GM12878 (cell line): ENCODE measurements at regions not wholly inside any gene's neighbourhood (a gene's known extent, or its start where the extent isn't known, plus 50 kb on each side); places are given as distances from the start of the nearest gene placed in this dataset.

Experiments
- ATAC-seq: fragments of 200-7000 bp; cut with Tn5 transposase; 3 replicates; pipeline ENCODE4 v1.9.1; 2020; ENCODE audit warnings: mild to moderate bottlenecking, moderate library complexity
- BruUV-seq: library from RNA; stranded (reverse); fragments of 400-500 nt; replicated peaks from 2 replicates; lab custom pipeline; 2021; lab: Mats Ljungman, UMichigan
- CTCF ChIA-PET: fragments of 300-600 bp; sonication (Branson Sonifier 250); formaldehyde crosslinking; extraction: SDS; loops from one replicate; lab custom pipeline; 2021; ENCODE audit warnings: inconsistent platforms; lab: Yijun Ruan, JAX
- POLR2A ChIA-PET: fragments of 350-600 bp; formaldehyde crosslinking; extraction: SDS; loops from one replicate; lab custom pipeline; 2021; ENCODE audit warnings: inconsistent platforms; lab: Charles Lee
- RAD21 ChIA-PET: fragments of 300-600 bp; sonication (Branson Sonifier 250); formaldehyde crosslinking; loops from one replicate; lab custom pipeline; 2023; ENCODE audit warnings: antibody characterized with exemption; ENCODE audit not compliant: unreplicated experiment; lab: Charles Lee
- SMC1A ChIA-PET: fragments of 300-600 bp; sonication (Branson Sonifier 250); formaldehyde crosslinking; loops from one replicate; lab custom pipeline; 2023; ENCODE audit not compliant: unreplicated experiment, uncharacterized antibody; lab: Charles Lee
- DNase-seq: peaks from one replicate; pipeline ENCODE4 v3.0.0-alpha.2; 2011; ENCODE audit warnings: low read depth, low spot score
- FAIRE-seq: peaks from 3 replicates; lab custom pipeline; 2011; peaks lifted over from hg19 to GRCh38; lab: Jason Lieb, UNC
- H2AFZ ChIP-seq: 2 replicates; pipeline ENCODE4 v1.6.0; 2011; ENCODE audit warnings: low read depth, low read length, control low read depth; ENCODE audit not compliant: control insufficient read depth
- H3K27ac ChIP-seq: 2 replicates; pipeline ENCODE4 v1.5.1; 2011; ENCODE audit warnings: control low read depth; ENCODE audit not compliant: control insufficient read depth, insufficient read depth
- H3K27me3 ChIP-seq, 2 experiments: replicated peaks in 1 of 2; 2 replicates each; pipeline versions ENCODE4 v1.6.0 to v1.6.1; 2011; ENCODE audit warnings: low read length in 1 of 2; ENCODE audit not compliant: control insufficient read depth in 2 of 2, insufficient read depth in 2 of 2
- H3K36me3 ChIP-seq, 2 experiments: 2 replicates each; pipeline ENCODE4 v1.5.1; 2011; ENCODE audit warnings: low read length in 1 of 2; ENCODE audit not compliant: control insufficient read depth in 2 of 2, insufficient read depth in 2 of 2
- H3K4me1 ChIP-seq: 2 replicates; pipeline ENCODE4 v1.6.1; 2011; ENCODE audit warnings: mild to moderate bottlenecking, low read length, moderate library complexity, mixed read lengths; ENCODE audit not compliant: control insufficient read depth, insufficient read depth
- H3K4me2 ChIP-seq: 2 replicates; pipeline ENCODE4 v1.6.0; 2011; ENCODE audit warnings: control low read depth; ENCODE audit not compliant: control insufficient read depth, insufficient read depth
- H3K4me3 ChIP-seq: fragments of 200-600 bp; sonication (generic); 2 replicates; pipeline ENCODE4 v1.5.1; 2016
- H3K79me2 ChIP-seq: 2 replicates; pipeline ENCODE4 v1.6.0; 2011; ENCODE audit warnings: low read length; ENCODE audit not compliant: control insufficient read depth, insufficient read depth
- H3K9ac ChIP-seq: 2 replicates; pipeline ENCODE4 v1.8.0; 2011; ENCODE audit warnings: low read length, control low read depth, mixed read lengths; ENCODE audit not compliant: control insufficient read depth, insufficient read depth
- H3K9me3 ChIP-seq: replicated peaks from 3 replicates; pipeline ENCODE4 v1.5.1; 2011; ENCODE audit warnings: mild to moderate bottlenecking, low read length; ENCODE audit not compliant: control insufficient read depth, insufficient read depth
- H4K20me1 ChIP-seq: 2 replicates; pipeline ENCODE4 v1.6.0; 2011; ENCODE audit not compliant: control insufficient read depth, insufficient read depth
- EED ChIP-seq: sonication (generic); IDR thresholded peaks from 2 replicates; pipeline ENCODE4 v1.6.1; 2016; ENCODE audit warnings: antibody characterized with exemption, low read depth
- MTA2 ChIP-seq: fragments of 450-650 bp; IDR thresholded peaks from 2 replicates; pipeline ENCODE4 v1.6.1; 2016; ENCODE audit warnings: low read depth, mild to moderate bottlenecking, moderate library complexity
- RAD21 ChIP-seq: IDR thresholded peaks from 2 replicates; pipeline ENCODE4 v1.6.1; 2011; ENCODE audit warnings: mild to moderate bottlenecking, low read depth, low read length, moderate library complexity; ENCODE audit not compliant: insufficient read depth
- ZNF217 ChIP-seq: fragments of 450-650 bp; IDR thresholded peaks from 2 replicates; pipeline ENCODE4 v1.6.1; 2017; ENCODE audit warnings: antibody characterized with exemption, mild to moderate bottlenecking
- ZNF384 ChIP-seq: IDR thresholded peaks from 2 replicates; pipeline ENCODE4 v1.6.1; 2012; ENCODE audit warnings: low read depth, mild to moderate bottlenecking, low read length, improper control_type of control experiment, borderline replicate concordance
- WGBS: methylation state at CpG from one replicate; pipeline ENCODE4 v1.1.6; 2016; ENCODE audit warnings: low lambda C conversion rate; ENCODE audit not compliant: insufficient replicate concordance, insufficient coverage; ENCODE audit errors: missing lambda C conversion rate; 5-methylcytosine and 5-hydroxymethylcytosine counted together
- in situ Hi-C: fragments of 300-500 bp; cut with MboI; formaldehyde crosslinking; loops from 9 replicates; pipeline ENCODE4 v1.14.3; 2018; ENCODE audit warnings: mixed read lengths
- intact Hi-C: fragments of 100-400 bp; cut with micrococcal nuclease; formaldehyde crosslinking; loops from one replicate; pipeline ENCODE4 v1.14.2; 2022; ENCODE audit not compliant: unreplicated experiment
- TF ChIP-seq, protein P1 (sequence below): fragments of 150-350 bp; IDR thresholded peaks from 2 replicates; pipeline ENCODE4 v1.6.1; 2016; ENCODE audit warnings: low read depth, low read length
- TF ChIP-seq, protein P2 (sequence below): IDR thresholded peaks from 2 replicates; pipeline ENCODE4 v1.6.1; 2011; ENCODE audit warnings: mild to moderate bottlenecking, low read depth, low read length, moderate library complexity; ENCODE audit not compliant: insufficient replicate concordance
- TF ChIP-seq, protein P3 (sequence below): fragments of 450-650 bp; IDR thresholded peaks from 2 replicates; pipeline ENCODE4 v1.6.1; 2017; ENCODE audit warnings: borderline replicate concordance
- TF ChIP-seq, protein P4 (sequence below): fragments of 450-650 bp; IDR thresholded peaks from 2 replicates; pipeline ENCODE4 v1.6.1; 2017; ENCODE audit warnings: mild to moderate bottlenecking, moderate library complexity

DNA sequence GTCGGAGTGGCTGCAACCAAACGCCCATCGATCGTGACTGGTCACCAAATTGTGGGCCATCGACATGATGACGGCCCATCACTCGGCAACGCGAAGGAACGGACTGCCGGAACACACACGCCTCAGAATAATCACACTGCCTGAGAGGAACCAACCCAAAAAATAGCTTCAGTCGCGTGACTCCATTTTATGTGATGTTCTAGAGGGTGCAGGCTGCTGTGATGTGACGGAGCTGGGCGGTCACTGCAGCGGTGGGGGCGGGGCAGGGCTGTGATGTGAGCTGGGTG lies 174.6 kb downstream of the CTTN start:
- Histone ChIP-seq H3K4me2 (no peak overlapping the region), H3K79me2 (no peaks in the 10 kb centered on the region), H3K9ac (no peak overlapping the region), H4K20me1 (no peaks in the 10 kb centered on the region), H3K4me1 (no peaks in the 10 kb centered on the region), H3K27ac (no peak overlapping the region), H3K27me3 (no peaks in the 10 kb centered on the region), H3K36me3 (no peaks in the 10 kb centered on the region), H3K4me3 (no peak overlapping the region), H2AFZ (no peak overlapping the region), H3K9me3 (no peaks in the 10 kb centered on the region)
- in situ Hi-C loops (no loop called here), intact Hi-C loops (no loop called here)
- FAIRE-seq (no peak), ATAC-seq (no peak), DNase-seq (no peak)
- CTCF ChIA-PET = no interaction called here
- WGBS = 74% methylated on average over 14 of the region's 18 CpGs
- BruUV-seq = no TSS peak
- RAD21 ChIA-PET = no interaction called here
- POLR2A ChIA-PET = no interaction called here
- TF ChIP-seq RAD21 = no peak
- no peak for TF ChIP-seq ZNF384
- no peak for TF ChIP-seq EED
- TF ChIP-seq, protein P1, sequence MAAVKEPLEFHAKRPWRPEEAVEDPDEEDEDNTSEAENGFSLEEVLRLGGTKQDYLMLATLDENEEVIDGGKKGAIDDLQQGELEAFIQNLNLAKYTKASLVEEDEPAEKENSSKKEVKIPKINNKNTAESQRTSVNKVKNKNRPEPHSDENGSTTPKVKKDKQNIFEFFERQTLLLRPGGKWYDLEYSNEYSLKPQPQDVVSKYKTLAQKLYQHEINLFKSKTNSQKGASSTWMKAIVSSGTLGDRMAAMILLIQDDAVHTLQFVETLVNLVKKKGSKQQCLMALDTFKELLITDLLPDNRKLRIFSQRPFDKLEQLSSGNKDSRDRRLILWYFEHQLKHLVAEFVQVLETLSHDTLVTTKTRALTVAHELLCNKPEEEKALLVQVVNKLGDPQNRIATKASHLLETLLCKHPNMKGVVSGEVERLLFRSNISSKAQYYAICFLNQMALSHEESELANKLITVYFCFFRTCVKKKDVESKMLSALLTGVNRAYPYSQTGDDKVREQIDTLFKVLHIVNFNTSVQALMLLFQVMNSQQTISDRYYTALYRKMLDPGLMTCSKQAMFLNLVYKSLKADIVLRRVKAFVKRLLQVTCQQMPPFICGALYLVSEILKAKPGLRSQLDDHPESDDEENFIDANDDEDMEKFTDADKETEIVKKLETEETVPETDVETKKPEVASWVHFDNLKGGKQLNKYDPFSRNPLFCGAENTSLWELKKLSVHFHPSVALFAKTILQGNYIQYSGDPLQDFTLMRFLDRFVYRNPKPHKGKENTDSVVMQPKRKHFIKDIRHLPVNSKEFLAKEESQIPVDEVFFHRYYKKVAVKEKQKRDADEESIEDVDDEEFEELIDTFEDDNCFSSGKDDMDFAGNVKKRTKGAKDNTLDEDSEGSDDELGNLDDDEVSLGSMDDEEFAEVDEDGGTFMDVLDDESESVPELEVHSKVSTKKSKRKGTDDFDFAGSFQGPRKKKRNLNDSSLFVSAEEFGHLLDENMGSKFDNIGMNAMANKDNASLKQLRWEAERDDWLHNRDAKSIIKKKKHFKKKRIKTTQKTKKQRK = no peak
- TF ChIP-seq, protein P2, sequence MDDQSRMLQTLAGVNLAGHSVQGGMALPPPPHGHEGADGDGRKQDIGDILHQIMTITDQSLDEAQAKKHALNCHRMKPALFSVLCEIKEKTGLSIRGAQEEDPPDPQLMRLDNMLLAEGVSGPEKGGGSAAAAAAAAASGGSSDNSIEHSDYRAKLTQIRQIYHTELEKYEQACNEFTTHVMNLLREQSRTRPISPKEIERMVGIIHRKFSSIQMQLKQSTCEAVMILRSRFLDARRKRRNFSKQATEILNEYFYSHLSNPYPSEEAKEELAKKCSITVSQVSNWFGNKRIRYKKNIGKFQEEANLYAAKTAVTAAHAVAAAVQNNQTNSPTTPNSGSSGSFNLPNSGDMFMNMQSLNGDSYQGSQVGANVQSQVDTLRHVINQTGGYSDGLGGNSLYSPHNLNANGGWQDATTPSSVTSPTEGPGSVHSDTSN = no peak
- no peak for TF ChIP-seq ZNF217
- TF ChIP-seq, protein P3, sequence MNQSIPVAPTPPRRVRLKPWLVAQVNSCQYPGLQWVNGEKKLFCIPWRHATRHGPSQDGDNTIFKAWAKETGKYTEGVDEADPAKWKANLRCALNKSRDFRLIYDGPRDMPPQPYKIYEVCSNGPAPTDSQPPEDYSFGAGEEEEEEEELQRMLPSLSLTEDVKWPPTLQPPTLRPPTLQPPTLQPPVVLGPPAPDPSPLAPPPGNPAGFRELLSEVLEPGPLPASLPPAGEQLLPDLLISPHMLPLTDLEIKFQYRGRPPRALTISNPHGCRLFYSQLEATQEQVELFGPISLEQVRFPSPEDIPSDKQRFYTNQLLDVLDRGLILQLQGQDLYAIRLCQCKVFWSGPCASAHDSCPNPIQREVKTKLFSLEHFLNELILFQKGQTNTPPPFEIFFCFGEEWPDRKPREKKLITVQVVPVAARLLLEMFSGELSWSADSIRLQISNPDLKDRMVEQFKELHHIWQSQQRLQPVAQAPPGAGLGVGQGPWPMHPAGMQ = no peak
- TF ChIP-seq, protein P4, sequence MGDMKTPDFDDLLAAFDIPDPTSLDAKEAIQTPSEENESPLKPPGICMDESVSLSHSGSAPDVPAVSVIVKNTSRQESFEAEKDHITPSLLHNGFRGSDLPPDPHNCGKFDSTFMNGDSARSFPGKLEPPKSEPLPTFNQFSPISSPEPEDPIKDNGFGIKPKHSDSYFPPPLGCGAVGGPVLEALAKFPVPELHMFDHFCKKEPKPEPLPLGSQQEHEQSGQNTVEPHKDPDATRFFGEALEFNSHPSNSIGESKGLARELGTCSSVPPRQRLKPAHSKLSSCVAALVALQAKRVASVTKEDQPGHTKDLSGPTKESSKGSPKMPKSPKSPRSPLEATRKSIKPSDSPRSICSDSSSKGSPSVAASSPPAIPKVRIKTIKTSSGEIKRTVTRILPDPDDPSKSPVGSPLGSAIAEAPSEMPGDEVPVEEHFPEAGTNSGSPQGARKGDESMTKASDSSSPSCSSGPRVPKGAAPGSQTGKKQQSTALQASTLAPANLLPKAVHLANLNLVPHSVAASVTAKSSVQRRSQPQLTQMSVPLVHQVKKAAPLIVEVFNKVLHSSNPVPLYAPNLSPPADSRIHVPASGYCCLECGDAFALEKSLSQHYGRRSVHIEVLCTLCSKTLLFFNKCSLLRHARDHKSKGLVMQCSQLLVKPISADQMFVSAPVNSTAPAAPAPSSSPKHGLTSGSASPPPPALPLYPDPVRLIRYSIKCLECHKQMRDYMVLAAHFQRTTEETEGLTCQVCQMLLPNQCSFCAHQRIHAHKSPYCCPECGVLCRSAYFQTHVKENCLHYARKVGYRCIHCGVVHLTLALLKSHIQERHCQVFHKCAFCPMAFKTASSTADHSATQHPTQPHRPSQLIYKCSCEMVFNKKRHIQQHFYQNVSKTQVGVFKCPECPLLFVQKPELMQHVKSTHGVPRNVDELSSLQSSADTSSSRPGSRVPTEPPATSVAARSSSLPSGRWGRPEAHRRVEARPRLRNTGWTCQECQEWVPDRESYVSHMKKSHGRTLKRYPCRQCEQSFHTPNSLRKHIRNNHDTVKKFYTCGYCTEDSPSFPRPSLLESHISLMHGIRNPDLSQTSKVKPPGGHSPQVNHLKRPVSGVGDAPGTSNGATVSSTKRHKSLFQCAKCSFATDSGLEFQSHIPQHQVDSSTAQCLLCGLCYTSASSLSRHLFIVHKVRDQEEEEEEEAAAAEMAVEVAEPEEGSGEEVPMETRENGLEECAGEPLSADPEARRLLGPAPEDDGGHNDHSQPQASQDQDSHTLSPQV = no peak
- TF ChIP-seq MTA2 = no peak
- SMC1A ChIA-PET = interaction anchor here (0.5 kb wide), 1 partner anchor 37 kb away, joined by 3 read pairs; no protein-coding TSS in a partner anchor
